ENCODE measurements at regions not wholly inside any gene's neighbourhood (a gene's known extent, or its start where the extent isn't known, plus 50 kb on each side); places are given as distances from the start of the nearest gene placed in this dataset.

DNA sequence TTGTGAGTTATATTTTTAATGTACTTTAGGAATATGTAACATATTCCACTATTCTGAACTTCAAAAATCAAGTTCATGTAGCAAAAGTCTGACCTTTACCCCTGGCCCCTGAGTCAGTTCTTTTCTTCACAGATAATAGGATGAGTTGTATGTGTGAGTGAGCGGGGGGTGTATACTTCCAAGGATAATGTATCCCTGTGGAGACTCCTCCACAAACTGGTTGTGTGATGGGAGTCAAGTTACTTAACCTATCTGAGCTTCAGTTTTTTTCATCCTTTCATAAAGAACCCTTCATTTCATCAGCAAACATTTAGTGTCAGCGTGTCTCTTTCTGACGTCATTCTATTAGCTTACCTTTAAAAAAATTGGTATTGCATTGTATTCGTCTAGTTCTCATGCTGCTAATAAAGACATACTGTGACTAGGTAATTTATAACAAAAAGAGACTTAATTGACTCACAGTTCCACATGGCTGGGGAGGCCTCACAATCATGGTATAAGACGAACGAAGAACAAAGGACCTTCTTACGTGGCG is 288.1 kb upstream of the GPC6 start:
- no peaks in the 10 kb centered on the region for H3K4me1 Mint-ChIP-seq (ENCODE audit: low read depth)
- H3K36me3 Mint-ChIP-seq (ENCODE audit: low read depth) = no peaks in the 10 kb centered on the region
- H3K4me3 Mint-ChIP-seq = no peak overlapping the region
- ChIA-PET CTCF (interaction anchor here (0.7 kb wide), 1 partner anchor 28 kb away, joined by 3 read pairs; no protein-coding TSS in a partner anchor), POLR2A (no interaction called here)
- no peak for ATAC-seq
- intact Hi-C loops (cut with micrococcal nuclease) = no loop called here
- no peaks in the 10 kb centered on the region for H3K27me3 Mint-ChIP-seq
- H3K27ac Mint-ChIP-seq = no peak overlapping the region
- DNase-seq = no peak
- TF ChIP-seq, protein P1, sequence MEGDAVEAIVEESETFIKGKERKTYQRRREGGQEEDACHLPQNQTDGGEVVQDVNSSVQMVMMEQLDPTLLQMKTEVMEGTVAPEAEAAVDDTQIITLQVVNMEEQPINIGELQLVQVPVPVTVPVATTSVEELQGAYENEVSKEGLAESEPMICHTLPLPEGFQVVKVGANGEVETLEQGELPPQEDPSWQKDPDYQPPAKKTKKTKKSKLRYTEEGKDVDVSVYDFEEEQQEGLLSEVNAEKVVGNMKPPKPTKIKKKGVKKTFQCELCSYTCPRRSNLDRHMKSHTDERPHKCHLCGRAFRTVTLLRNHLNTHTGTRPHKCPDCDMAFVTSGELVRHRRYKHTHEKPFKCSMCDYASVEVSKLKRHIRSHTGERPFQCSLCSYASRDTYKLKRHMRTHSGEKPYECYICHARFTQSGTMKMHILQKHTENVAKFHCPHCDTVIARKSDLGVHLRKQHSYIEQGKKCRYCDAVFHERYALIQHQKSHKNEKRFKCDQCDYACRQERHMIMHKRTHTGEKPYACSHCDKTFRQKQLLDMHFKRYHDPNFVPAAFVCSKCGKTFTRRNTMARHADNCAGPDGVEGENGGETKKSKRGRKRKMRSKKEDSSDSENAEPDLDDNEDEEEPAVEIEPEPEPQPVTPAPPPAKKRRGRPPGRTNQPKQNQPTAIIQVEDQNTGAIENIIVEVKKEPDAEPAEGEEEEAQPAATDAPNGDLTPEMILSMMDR (IDR thresholded peaks at IDR 0.05) = no peak
- peaks cover 1% of the 10 kb centered on the region for H3K9me3 Mint-ChIP-seq

DNA sequence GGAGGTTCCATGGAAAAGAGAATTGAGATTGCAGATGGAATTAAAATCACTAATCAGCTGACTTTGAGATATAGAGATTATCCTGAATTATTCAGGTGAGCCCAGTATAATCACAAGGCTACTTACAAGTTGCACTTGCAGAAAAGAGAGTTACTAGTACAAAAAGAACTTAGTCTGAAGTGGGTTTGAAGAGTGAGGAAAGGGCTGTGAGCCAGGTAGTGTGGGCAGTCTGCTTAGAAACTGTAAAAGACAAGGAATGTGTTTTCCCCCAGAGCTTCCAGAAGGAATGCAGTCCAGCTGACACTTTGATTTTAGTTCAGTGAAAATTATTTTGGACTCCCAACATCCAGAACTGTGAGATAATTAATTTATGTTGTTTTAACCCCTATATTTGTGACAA is 285.4 kb upstream of the GPC6 start:
- ChIA-PET CTCF (no interaction called here), POLR2A (no interaction called here)
- ATAC-seq (no peak), DNase-seq (no peak)
- no peaks in the 10 kb centered on the region for H3K27me3 Mint-ChIP-seq
- intact Hi-C loops (cut with micrococcal nuclease) = no loop called here
- no peaks in the 10 kb centered on the region for H3K36me3 Mint-ChIP-seq (ENCODE audit: low read depth)
- TF ChIP-seq, protein P1 (IDR thresholded peaks at IDR 0.05) = no peak
- no peak overlapping the region for H3K27ac Mint-ChIP-seq
- no peak overlapping the region for H3K4me3 Mint-ChIP-seq
- H3K4me1 Mint-ChIP-seq (ENCODE audit: low read depth) = no peaks in the 10 kb centered on the region
- H3K9me3 Mint-ChIP-seq = peaks cover 1% of the 10 kb centered on the region

DNA sequence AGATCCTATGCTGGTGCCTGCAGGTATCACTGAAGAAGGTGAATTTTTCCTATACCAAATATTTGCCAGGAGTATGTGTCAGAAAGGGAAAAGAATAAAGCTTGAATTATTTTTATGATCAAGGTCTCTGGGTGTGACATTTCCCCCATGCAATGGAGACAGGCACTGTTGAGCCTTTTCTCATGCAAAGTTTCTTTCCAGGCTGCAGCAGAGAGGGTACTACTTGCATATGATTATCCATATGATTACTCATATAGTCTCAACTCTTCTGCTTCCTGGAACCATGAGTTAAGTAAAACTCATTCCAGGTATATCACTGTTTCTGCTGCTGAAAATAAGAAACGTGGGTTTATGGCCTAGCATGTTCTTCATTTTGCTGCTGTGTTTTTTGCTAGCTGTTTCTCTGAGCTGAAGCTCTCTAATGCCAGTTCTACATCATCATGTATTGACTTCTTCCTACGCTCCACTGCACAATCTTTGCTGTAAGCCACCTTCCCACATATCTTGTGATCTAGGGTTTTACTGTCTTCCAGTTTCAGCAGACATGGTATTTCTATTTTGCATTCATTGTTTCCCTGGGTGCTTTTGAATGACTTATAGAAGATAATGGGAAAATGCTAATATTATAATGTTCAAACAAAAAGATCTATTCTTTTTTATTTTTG is 278.7 kb upstream of the GPC6 start:
- POLR2A ChIA-PET = no interaction called here
- Mint-ChIP-seq H3K4me3 (no peak overlapping the region), H3K9me3 (peaks cover 2% of the 10 kb centered on the region), H3K27me3 (no peaks in the 10 kb centered on the region), H3K27ac (no peak overlapping the region), H3K36me3 (ENCODE audit: low read depth) (no peaks in the 10 kb centered on the region), H3K4me1 (ENCODE audit: low read depth) (no peaks in the 10 kb centered on the region)
- intact Hi-C loops (cut with micrococcal nuclease) = no loop called here
- DNase-seq (no peak), ATAC-seq (no peak)
- CTCF ChIA-PET = no interaction called here
- TF ChIP-seq, protein P1 (IDR thresholded peaks at IDR 0.05) = no peak

DNA sequence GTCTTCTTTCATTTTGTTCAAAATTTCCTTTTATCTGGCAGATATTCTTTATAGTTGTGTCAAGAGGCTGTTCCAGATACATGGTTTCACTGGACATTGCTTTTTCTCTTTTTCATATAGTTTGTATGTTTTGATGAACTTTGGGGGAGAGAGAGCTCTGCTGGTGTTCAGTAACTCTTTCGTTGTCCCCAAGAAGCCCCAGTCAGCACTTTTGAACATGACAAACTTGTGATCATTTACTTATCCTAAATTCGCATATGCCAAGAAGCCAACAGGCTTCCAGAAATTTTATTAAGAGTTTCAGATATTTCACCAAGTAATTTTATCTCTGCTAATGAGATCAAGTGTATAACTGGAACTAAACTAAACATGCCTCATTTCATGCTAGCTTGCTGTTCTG is 275.8 kb upstream of the GPC6 start:
- no peaks in the 10 kb centered on the region for H3K36me3 Mint-ChIP-seq (ENCODE audit: low read depth)
- DNase-seq (no peak), ATAC-seq (no peak)
- intact Hi-C loops (cut with micrococcal nuclease) = no loop called here
- ChIA-PET POLR2A (no interaction called here), CTCF (no interaction called here)
- peaks cover 2% of the 10 kb centered on the region for H3K9me3 Mint-ChIP-seq
- TF ChIP-seq, protein P1 (IDR thresholded peaks at IDR 0.05) = no peak
- no peak overlapping the region for H3K27ac Mint-ChIP-seq
- no peak overlapping the region for H3K4me3 Mint-ChIP-seq
- no peaks in the 10 kb centered on the region for H3K4me1 Mint-ChIP-seq (ENCODE audit: low read depth)
- H3K27me3 Mint-ChIP-seq = no peaks in the 10 kb centered on the region

DNA sequence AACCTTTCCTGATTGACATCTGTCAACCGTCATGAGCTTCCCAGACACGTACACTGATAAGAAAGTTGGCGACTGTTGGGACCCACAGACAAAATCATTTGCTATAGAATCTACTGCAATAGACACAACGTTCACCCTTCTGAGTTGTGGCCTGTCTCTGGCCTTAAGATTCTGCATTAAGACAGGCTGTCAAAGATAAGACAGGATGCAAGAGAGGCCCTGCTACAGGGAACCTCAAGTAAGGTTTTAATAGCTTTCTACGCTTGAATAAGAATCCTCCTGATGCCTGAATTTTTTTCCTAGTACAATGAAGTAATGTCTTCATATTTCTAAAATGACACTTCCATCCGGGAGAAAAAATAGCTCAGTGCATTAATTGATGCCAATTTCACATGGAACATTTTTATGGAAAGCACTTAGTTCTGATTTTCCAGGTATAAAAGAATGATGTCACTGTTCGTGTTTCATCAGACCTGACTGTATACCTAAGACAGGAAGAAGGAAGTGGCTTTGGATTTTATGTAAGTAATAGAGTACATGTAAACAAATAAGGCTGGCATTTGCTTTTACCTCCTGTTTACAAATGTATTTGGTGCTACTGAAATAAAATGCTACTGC is 275.2 kb upstream of the GPC6 start:
- ChIA-PET CTCF (no interaction called here), POLR2A (no interaction called here)
- no peak overlapping the region for H3K4me3 Mint-ChIP-seq
- peaks cover 2% of the 10 kb centered on the region for H3K9me3 Mint-ChIP-seq
- no peak for DNase-seq
- TF ChIP-seq, protein P1 (IDR thresholded peaks at IDR 0.05) = no peak
- no peak overlapping the region for H3K27ac Mint-ChIP-seq
- no peak for ATAC-seq
- no peaks in the 10 kb centered on the region for H3K36me3 Mint-ChIP-seq (ENCODE audit: low read depth)
- intact Hi-C loops (cut with micrococcal nuclease) = no loop called here
- no peaks in the 10 kb centered on the region for H3K27me3 Mint-ChIP-seq
- no peaks in the 10 kb centered on the region for H3K4me1 Mint-ChIP-seq (ENCODE audit: low read depth)

All from activated CD8-positive, alpha-beta T cell treated with anti-CD3 and anti-CD28 coated beads for 36 hours (primary cell).